ENCODE measurements at regions not wholly inside any gene's neighbourhood (a gene's known extent, or its start where the extent isn't known, plus 50 kb on each side); places are given as distances from the start of the nearest gene placed in this dataset.

GRCh38 chr16:63980763-63981162, 1141.1 kb downstream of the CDH11 start:
- Mint-ChIP-seq H3K4me3 (no peak overlapping the region), H3K27ac (no peak overlapping the region), H3K27me3 (ENCODE audit: insufficient read depth) (no peaks in the 10 kb centered on the region; the same call in 1 of the 2 replicates), H3K4me1 (ENCODE audit: low read depth) (no peaks in the 10 kb centered on the region; the same call in 1 of the 2 replicates), H3K9me3 (no peaks in the 10 kb centered on the region), H3K36me3 (ENCODE audit: low read depth) (no peaks in the 10 kb centered on the region)
- TF ChIP-seq CTCF (IDR thresholded peaks at IDR 0.05): no peak
- DNase-seq: no peak

- Mint-ChIP-seq H3K4me1 (ENCODE audit: low read depth) (no peaks in the 10 kb centered on the region; the same call in 1 of the 2 replicates), H3K4me3 (no peak overlapping the region), H3K27me3 (ENCODE audit: insufficient read depth) (no peaks in the 10 kb centered on the region; the same call in 1 of the 2 replicates), H3K36me3 (ENCODE audit: low read depth) (no peaks in the 10 kb centered on the region), H3K27ac (no peak overlapping the region), H3K9me3 (no peaks in the 10 kb centered on the region)
- no peak for DNase-seq
- no peak for TF ChIP-seq CTCF (IDR thresholded peaks at IDR 0.05)
These were observed 1143.6 kb downstream of the CDH11 start for GRCh38 chr16:63978240-63978639.

DNA sequence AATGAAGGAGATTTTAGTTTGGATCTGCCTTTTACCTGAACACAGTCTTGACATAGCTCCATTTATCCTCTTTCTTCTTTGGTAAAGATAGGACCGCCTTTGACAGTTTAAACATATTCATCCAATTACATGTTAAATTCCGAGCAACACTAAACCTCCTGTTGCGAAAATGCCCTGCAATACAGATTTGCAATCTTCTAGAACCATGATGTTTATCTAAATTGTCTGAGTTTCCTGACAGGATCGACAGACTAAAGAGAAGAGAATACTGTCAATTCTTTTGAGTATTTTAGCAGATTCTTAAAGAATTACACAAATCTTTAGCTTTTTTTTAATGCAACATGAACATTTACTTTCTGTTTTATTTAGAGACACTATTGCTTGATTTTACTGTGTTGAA, 1145.5 kb downstream of the CDH11 start:
- H3K36me3 Mint-ChIP-seq (ENCODE audit: low read depth): no peaks in the 10 kb centered on the region
- H3K4me1 Mint-ChIP-seq (ENCODE audit: low read depth): no peaks in the 10 kb centered on the region; the same call in 1 of the 2 replicates
- H3K4me3 Mint-ChIP-seq: 0 out of 2 replicates have a peak overlapping the region, but pooled peaks have one; percentile 23
- TF ChIP-seq CTCF (IDR thresholded peaks at IDR 0.05): no peak
- H3K27me3 Mint-ChIP-seq (ENCODE audit: insufficient read depth): no peaks in the 10 kb centered on the region; the same call in 1 of the 2 replicates
- no peak for DNase-seq
- H3K9me3 Mint-ChIP-seq: no peaks in the 10 kb centered on the region
- no peak overlapping the region for H3K27ac Mint-ChIP-seq

- no peaks in the 10 kb centered on the region for H3K36me3 Mint-ChIP-seq (ENCODE audit: low read depth)
These were observed 1146.2 kb downstream of the CDH11 start for GRCh38 chr16:63975669-63976068.

DNA sequence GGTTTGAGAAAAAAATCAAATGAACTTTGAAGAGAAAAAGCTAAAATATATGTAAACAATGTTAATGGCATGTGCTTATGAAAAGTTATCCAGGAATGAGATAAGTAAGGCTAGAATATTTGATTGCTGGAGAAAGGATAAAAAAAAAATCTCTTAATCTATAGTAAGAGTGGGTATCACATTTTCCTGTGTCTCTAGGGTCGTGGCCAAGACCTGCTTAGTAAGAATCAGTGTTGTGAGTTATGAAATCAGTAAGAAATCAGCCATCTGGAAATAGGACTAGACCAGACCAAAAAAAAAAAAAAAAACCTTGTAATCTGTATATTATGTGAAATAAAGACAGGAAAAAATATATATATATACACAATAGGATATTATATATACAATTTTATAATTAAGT, 1153.9 kb downstream of the CDH11 start:
- no peaks in the 10 kb centered on the region for H3K4me1 Mint-ChIP-seq (ENCODE audit: low read depth)
- no peaks in the 10 kb centered on the region for H3K27me3 Mint-ChIP-seq (ENCODE audit: insufficient read depth)
- no peak for DNase-seq
- H3K9me3 Mint-ChIP-seq: no peaks in the 10 kb centered on the region
- H3K36me3 Mint-ChIP-seq (ENCODE audit: low read depth): no peaks in the 10 kb centered on the region
- no peak for TF ChIP-seq CTCF (IDR thresholded peaks at IDR 0.05)
- no peak overlapping the region for H3K27ac Mint-ChIP-seq
- H3K4me3 Mint-ChIP-seq: no peak overlapping the region

More at GRCh38 chr16:63975669-63976068, 1146.2 kb downstream of the CDH11 start:
- Mint-ChIP-seq H3K27me3 (ENCODE audit: insufficient read depth) (no peaks in the 10 kb centered on the region; the same call in 1 of the 2 replicates), H3K9me3 (no peaks in the 10 kb centered on the region), H3K27ac (no peak overlapping the region), H3K4me1 (ENCODE audit: low read depth) (no peaks in the 10 kb centered on the region; the same call in 1 of the 2 replicates), H3K4me3 (no peak overlapping the region)
- DNase-seq: no peak
- TF ChIP-seq CTCF (IDR thresholded peaks at IDR 0.05): no peak

GRCh38 chr16:63960321-63960720, 1161.5 kb downstream of the CDH11 start:
- Mint-ChIP-seq H3K27me3 (ENCODE audit: insufficient read depth) (no peaks in the 10 kb centered on the region), H3K4me1 (ENCODE audit: low read depth) (no peaks in the 10 kb centered on the region), H3K9me3 (no peaks in the 10 kb centered on the region), H3K36me3 (ENCODE audit: low read depth) (no peaks in the 10 kb centered on the region), H3K27ac (no peak overlapping the region), H3K4me3 (no peak overlapping the region)
- no peak for DNase-seq
- TF ChIP-seq CTCF (IDR thresholded peaks at IDR 0.05): no peak

Data from HFFc6 (cell line).